ENCODE measurements at regions not wholly inside any gene's neighbourhood (a gene's known extent, or its start where the extent isn't known, plus 50 kb on each side); places are given as distances from the start of the nearest gene placed in this dataset.
A peak's percentile ranks its signal among the peaks of the same experiment; 100 is the strongest.

- DNase-seq (ENCODE audit: low spot score) (no peak), ATAC-seq (ENCODE audit: low read depth) (no peak)
- Histone ChIP-seq H3K36me3 (ENCODE audit: low read depth) (no peaks in the 10 kb centered on the region), H3K27me3 (ENCODE audit: insufficient read depth, poor library complexity, severe bottlenecking) (no peaks in the 10 kb centered on the region), H3K27ac (ENCODE audit: poor library complexity, severe bottlenecking) (no peak overlapping the region), H3K9me3 (ENCODE audit: severe bottlenecking) (no peaks in the 10 kb centered on the region), H3K4me1 (ENCODE audit: insufficient read depth, poor library complexity, severe bottlenecking) (no peaks in the 10 kb centered on the region), H3K4me3 (ENCODE audit: severe bottlenecking) (no peak overlapping the region)
- TF ChIP-seq CTCF (IDR thresholded peaks at IDR 0.05; ENCODE audit: poor library complexity, severe bottlenecking): no peak
Measured at GRCh38 chr2:193590831-193591230, 1396.1 kb upstream of the TMEFF2 start.

GRCh38 chr2:193584522-193584938 is 1389.8 kb upstream of the TMEFF2 start:
- no peaks in the 10 kb centered on the region for H3K27me3 ChIP-seq (ENCODE audit: insufficient read depth, poor library complexity, severe bottlenecking)
- no peak overlapping the region for H3K27ac ChIP-seq (ENCODE audit: poor library complexity, severe bottlenecking)
- H3K4me3 ChIP-seq (ENCODE audit: severe bottlenecking): no peak overlapping the region
- DNase-seq (ENCODE audit: low spot score): no peak
- TF ChIP-seq CTCF (IDR thresholded peaks at IDR 0.05; ENCODE audit: poor library complexity, severe bottlenecking): peak; percentile 41
- H3K9me3 ChIP-seq (ENCODE audit: severe bottlenecking): no peaks in the 10 kb centered on the region
- no peaks in the 10 kb centered on the region for H3K4me1 ChIP-seq (ENCODE audit: insufficient read depth, poor library complexity, severe bottlenecking)
- ATAC-seq (ENCODE audit: low read depth): peak; percentile 66
- no peaks in the 10 kb centered on the region for H3K36me3 ChIP-seq (ENCODE audit: low read depth)

GRCh38 chr2:193583638-193584400 is 1389.1 kb upstream of the TMEFF2 start:
- Histone ChIP-seq H3K4me3 (ENCODE audit: severe bottlenecking) (no peak overlapping the region), H3K27ac (ENCODE audit: poor library complexity, severe bottlenecking) (no peak overlapping the region), H3K27me3 (ENCODE audit: insufficient read depth, poor library complexity, severe bottlenecking) (no peaks in the 10 kb centered on the region), H3K36me3 (ENCODE audit: low read depth) (no peaks in the 10 kb centered on the region), H3K4me1 (ENCODE audit: insufficient read depth, poor library complexity, severe bottlenecking) (no peaks in the 10 kb centered on the region), H3K9me3 (ENCODE audit: severe bottlenecking) (no peaks in the 10 kb centered on the region)
- DNase-seq (ENCODE audit: low spot score) (no peak), ATAC-seq (ENCODE audit: low read depth) (no peak; the same call in 2 of the 3 replicates)
- TF ChIP-seq CTCF (IDR thresholded peaks at IDR 0.05; ENCODE audit: poor library complexity, severe bottlenecking): no peak

GRCh38 chr2:193581807-193582206 is 1387.1 kb upstream of the TMEFF2 start:
- no peaks in the 10 kb centered on the region for H3K9me3 ChIP-seq (ENCODE audit: severe bottlenecking)
- DNase-seq (ENCODE audit: low spot score) (no peak), ATAC-seq (ENCODE audit: low read depth) (no peak)
- H3K4me3 ChIP-seq (ENCODE audit: severe bottlenecking): no peak overlapping the region
- no peak overlapping the region for H3K27ac ChIP-seq (ENCODE audit: poor library complexity, severe bottlenecking)
- H3K36me3 ChIP-seq (ENCODE audit: low read depth): no peaks in the 10 kb centered on the region
- no peaks in the 10 kb centered on the region for H3K27me3 ChIP-seq (ENCODE audit: insufficient read depth, poor library complexity, severe bottlenecking)
- H3K4me1 ChIP-seq (ENCODE audit: insufficient read depth, poor library complexity, severe bottlenecking): no peaks in the 10 kb centered on the region
- no peak for TF ChIP-seq CTCF (IDR thresholded peaks at IDR 0.05; ENCODE audit: poor library complexity, severe bottlenecking)
